Midbrain (tissue), 1 donor: ENCODE measurements at regions not wholly inside any gene's neighbourhood (a gene's known extent, or its start where the extent isn't known, plus 50 kb on each side); places are given as distances from the start of the nearest gene placed in this dataset.
A peak's percentile ranks its signal among the peaks of the same experiment; 100 is the strongest.

Experiments used
- DNase-seq: peaks from one replicate; lab custom pipeline; 2025; lab: John Stamatoyannopoulos, UW

DNA sequence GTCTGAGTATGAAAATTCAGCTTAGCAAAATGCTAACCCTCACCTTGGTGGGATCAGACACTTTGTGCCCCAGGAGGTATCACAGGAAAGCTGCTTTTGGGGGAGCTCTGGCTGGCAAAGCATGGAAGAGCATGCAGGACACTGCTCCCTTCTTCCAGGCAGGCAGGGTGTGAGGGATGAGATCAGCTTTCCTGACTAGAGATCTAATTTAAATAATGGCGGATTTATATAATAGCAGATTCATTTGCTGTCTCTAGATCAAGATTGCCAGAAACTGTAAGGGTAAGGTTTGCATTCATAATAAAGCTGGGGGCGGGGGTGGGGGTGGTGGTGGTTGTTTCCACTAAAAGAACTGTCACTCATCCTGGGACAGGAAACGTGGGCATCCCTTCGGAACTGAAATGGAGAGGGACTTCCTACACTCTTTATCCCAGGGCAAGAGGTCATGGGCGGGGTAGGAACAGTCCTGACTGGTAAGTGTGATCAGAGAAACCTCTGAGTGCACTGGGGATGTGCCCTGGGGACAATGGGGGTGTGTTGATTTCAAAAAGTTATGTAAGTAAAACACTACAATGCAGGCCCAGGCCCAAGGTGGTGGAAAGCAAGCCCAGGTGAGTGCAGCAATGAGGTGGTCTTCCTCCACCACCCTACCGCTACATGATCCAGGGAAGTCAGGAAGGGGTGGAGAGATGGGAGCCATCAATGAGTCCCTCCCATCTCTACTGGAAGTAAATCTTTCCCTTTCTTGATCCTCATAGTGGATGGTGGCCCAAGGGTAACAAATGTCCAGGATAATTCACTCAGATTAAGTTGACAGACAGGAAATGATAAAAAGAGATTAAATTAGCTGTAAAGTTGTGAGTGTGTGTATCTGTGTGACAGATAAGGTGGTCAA is 171.4 kb upstream of the SERPINE2 start:
- no peak for DNase-seq

- no peak for DNase-seq
Measured at GRCh38 chr2:224209555-224210285, 170.6 kb upstream of the SERPINE2 start.

DNA sequence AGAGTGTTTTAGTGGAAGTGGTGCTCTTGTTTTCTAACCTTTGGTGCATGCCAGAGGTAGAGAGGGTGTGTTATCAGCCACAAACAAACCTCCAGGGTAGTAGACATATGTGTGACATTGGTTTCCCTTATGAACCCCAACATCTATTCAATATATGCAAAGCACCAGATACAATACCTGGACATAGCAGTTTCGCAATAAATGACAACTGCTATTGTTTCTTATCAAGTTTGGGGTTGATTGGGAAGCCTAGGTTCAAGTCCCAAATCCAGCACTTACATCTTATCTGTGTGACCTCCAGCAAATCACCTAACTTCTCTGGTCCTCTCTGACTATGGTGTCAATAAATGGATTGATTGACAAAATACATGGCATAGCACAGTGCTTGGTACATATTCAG is 169.4 kb upstream of the SERPINE2 start:
- DNase-seq: no peak

- no peak for DNase-seq
Measured at GRCh38 chr2:224208007-224208406, 168.9 kb upstream of the SERPINE2 start.

- no peak for DNase-seq
Measured at GRCh38 chr2:224206816-224207215, 167.7 kb upstream of the SERPINE2 start.

GRCh38 chr2:224202281-224202865 is 163.3 kb upstream of the SERPINE2 start:
- DNase-seq: no peak

DNA sequence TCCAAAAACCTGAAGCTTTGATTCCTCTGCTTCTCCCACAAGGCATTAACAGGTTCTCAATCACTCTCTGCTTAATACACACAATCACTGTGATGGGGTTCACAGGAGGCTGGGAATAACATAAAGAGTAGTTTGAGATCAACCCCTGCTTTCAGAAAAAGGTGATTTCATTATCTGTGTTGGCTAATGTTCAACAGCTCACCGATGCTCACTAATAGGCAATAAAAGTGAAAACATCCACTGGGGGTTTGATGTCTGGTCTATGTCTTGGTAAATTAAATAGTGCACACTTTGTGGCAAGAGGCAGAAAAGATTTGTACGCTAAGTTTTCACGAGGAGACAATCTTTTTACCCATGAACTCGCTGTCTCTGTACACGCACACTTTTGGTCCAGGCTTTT is 159.3 kb upstream of the SERPINE2 start:
- DNase-seq: no peak

- no peak for DNase-seq
Measured at GRCh38 chr2:224196810-224197209, 157.7 kb upstream of the SERPINE2 start.

DNA sequence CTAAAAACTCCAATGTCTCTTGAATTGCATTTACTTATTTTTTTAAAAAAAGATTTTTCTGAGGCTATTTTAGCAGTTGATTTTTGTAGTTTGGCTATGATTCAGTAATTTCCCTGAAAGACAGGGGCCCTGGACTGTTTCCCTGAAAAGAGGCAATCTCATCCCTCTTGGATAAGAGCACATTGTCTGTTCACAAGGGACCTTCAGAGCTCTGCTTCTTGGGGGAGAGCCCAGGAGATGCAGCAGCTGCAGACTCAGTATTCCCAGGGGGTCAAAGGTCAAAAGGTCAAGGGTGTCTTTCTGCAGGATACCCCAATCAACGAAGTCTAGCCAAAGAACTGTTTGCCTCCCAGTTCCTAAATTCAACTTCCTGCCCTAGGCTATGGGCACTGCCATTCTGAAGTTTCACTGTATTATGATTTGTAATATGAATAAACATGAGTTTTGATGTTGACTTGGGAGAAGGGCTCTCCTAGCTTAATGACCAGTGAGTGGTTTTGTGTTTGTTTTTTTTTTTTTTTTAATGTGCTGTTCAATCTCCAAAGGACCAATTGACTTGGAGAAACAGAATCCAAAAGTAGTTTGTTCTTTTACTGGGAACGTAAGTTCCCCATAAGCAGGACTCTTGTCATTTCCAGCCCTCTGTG is 157.0 kb upstream of the SERPINE2 start:
- DNase-seq: peak; percentile 83

DNA sequence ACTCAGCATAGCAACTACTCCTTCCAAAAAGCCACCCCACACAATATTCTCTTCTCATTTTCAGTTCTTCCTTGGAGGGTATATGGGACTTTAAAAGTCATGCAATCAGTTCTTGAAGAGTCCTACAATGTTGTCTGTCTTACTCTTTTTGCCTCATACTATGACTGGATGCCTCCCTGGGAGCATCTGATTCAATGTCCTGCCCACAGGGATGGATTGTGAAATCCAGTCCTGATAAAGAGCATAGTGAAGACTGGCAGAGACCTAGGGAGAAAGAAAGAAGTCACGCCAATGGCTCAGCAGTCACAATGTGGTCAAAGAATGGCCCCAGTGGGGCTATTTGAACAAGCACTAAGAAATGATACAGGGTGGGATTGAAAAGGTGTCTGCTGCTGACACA is 155.1 kb upstream of the SERPINE2 start:
- DNase-seq: no peak

GRCh38 chr2:224191465-224191864 is 152.4 kb upstream of the SERPINE2 start:
- DNase-seq: no peak

GRCh38 chr2:224190936-224191270 is 151.8 kb upstream of the SERPINE2 start:
- DNase-seq: no peak

DNA sequence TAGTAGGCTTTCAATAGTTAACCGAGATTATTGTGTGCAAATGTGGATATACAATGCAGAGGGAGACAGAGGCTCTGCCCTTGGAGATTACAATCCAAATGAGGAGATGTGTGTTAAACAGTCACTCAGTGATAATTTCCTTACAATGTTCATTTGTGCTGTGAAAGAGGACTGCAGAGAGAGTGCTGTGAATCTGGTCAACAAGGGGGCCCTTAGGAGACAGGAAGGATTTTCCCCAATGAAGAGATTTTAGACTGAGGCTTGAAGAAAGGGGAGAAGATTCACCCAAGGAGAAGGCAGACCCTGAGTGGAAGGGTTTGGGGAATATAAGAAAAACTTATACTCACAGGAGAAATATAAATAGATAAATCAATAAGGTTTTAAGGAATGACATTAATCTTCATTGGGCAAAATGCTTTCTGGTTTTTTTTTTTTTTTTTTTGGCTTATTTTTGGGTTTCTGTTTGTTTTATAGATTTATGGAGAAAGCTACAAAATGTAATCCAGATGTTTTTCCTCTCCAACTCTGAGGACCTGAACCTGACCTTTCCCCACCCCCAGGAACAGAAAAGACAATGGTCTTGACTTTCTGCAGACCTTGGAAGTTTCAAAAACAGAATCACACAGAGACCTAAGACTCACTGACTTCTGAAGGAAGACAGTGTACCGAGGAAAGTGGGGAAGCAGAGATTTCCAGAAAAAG is 151.3 kb upstream of the SERPINE2 start:
- DNase-seq: no peak

DNA sequence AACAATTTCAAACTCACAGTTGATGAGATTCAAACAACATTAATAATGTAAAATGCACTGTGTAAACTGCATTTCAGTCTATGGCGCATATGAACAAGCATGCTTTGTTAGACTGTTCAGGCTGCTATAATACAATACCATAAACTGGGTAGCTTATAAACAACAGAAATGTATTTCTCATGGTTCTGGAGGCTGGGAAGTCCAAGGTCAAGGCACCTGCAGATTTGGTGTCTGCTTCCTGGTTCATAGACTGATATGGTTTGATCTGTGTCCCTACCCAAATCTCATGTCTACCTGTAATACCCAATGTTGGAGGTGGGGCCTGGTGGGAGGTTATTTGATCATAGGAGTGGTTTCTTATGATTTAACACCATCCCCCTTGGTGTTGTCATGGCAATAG is 148.1 kb upstream of the SERPINE2 start:
- DNase-seq: no peak

DNA sequence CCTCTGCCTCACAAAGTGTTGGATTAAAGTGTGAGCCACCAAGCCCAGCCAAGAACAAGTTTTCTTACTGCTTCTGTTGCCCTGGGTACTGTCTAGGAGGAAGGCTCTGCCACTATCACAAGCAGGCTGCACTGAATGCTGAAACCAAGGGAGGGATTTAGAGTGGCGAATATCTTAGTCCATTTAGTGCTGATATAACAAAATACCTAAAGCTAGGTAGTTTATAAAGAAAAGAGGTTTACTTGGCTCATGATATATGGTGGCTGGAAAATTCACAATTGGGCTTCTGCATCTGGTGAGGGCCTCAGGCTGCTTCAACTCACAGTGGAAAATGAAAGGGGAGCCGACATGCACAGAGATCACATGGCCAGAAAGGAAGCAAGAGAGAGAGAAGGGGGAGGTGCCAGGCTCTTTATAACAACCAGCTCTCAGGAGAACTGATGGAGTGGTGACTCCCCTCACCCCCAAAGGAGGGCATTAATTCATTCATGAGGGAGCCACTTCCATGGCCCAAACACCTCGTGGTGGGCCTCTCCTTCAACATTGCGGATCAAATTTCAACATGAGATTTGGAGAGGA is 146.0 kb upstream of the SERPINE2 start:
- no peak for DNase-seq

GRCh38 chr2:224183086-224183485 is 144.0 kb upstream of the SERPINE2 start:
- DNase-seq: no peak

- no peak for DNase-seq
Measured at GRCh38 chr2:224182498-224182897, 143.4 kb upstream of the SERPINE2 start.

DNA sequence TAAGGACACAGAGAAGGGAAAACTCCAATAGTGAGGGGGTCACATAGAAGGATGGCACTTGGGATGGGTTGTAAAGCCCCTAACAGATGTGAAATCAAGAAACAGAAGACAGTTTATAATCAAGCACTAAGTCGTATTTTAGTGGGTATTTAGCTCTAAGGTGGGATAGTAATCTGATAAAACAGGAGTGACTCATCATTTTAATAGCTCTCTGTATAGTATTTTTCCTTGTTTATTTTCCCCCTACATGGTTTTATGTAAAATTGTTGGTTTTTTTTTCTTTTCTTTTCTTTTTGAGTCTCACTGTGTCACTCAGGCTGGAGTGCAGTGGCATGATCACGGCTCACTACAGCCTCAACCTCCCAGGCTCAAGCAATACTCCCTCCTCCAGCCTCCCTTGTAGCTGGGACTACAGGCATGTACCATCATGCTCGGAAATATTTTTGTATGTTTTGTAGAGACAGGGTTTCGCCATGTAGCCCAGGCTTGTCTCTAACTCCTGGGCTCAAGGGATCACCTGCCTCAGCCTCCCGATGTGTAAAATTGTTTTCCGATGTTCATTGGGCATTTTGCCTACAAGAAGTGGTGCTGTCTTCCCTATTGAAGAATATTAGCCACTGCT is 142.6 kb upstream of the SERPINE2 start:
- DNase-seq: no peak

DNA sequence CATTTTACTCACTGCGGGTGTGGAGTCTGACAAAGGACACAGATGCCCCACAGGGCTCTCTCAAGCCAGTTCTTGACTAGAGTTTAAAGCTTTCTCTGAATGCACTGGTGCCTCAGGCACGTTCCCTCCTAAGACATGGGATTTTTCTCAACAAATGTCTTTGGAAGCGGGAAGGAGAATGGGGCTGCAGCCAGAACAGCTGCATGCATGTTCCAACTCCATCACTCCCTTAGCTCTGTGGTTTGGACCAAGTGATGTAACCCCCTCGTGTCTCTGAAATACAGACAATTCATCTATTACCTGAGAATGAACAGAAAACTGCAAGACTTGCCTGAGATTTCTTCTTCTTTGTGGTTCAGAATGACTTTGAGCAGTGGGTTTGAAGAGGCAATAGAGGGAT is 141.7 kb upstream of the SERPINE2 start:
- no peak for DNase-seq

DNA sequence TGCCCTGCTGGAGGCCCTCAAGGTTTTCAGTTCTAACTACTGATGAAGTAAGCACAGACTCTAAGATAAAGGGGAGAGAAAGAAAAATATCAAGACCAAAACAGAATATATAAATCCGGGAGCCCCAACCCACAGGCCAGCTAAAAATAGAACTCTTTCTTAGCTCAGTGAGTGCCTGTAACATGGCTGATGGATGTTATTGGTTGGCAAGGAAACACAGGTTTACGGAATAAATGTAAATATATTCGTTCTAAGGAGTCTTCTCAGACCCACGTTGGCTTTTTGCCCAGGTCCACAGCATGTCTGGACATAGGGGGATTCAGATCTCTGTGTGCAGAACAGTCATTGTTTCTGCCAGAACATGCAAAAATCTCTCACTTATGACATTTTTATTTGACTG is 139.0 kb upstream of the SERPINE2 start:
- no peak for DNase-seq

GRCh38 chr2:224175538-224175937 is 136.5 kb upstream of the SERPINE2 start:
- no peak for DNase-seq
